ENCODE measurements at regions not wholly inside any gene's neighbourhood (a gene's known extent, or its start where the extent isn't known, plus 50 kb on each side); places are given as distances from the start of the nearest gene placed in this dataset.

- Histone ChIP-seq H3K4ac (ENCODE audit: low read depth, low read length) (no peak overlapping the region), H2BK12ac (ENCODE audit: insufficient read length, low read depth, low read length) (no peak overlapping the region), H4K8ac (replicated peaks; ENCODE audit: insufficient read length, low read depth, low read length) (no peak overlapping the region), H3K4me1 (ENCODE audit: insufficient read depth, low read length) (no peaks in the 10 kb centered on the region), H3K27me3 (ENCODE audit: insufficient read depth, low read length) (no peaks in the 10 kb centered on the region), H4K20me1 (ENCODE audit: control insufficient read depth, insufficient read depth, insufficient read length) (no peaks in the 10 kb centered on the region), H3K14ac (ENCODE audit: insufficient read depth, low read length) (no peak overlapping the region), H3K23ac (ENCODE audit: insufficient read length, low read depth, low read length) (no peak overlapping the region), H2AFZ (ENCODE audit: low read length) (no peak overlapping the region), H3K23me2 (ENCODE audit: insufficient read length, low read depth, low read length, poor library complexity, severe bottlenecking) (no peaks in the 10 kb centered on the region), H2BK120ac (ENCODE audit: low read depth, low read length, poor library complexity, severe bottlenecking) (no peak overlapping the region), H3K56ac (ENCODE audit: insufficient read length, low read depth, low read length) (no peak overlapping the region), H3K4me2 (ENCODE audit: insufficient read depth, insufficient read length, low read length) (no peak overlapping the region), H3K18ac (ENCODE audit: insufficient read length, low read depth, low read length) (no peak overlapping the region), H2BK20ac (ENCODE audit: low read depth, low read length, poor library complexity, severe bottlenecking) (no peak overlapping the region), H3K27ac (ENCODE audit: insufficient read length, low read depth, low read length) (no peak overlapping the region), H3K79me1 (ENCODE audit: insufficient read depth, low read depth, low read length, poor library complexity, severe bottlenecking) (no peaks in the 10 kb centered on the region), H3K9ac (ENCODE audit: extremely low read depth, insufficient read length, low read length) (no peak overlapping the region), H3K79me2 (ENCODE audit: insufficient read depth, low read length) (no peaks in the 10 kb centered on the region), H2BK15ac (ENCODE audit: low read depth, low read length) (no peak overlapping the region), H3K9me3 (ENCODE audit: control insufficient read depth, low read depth, low read length) (no peaks in the 10 kb centered on the region), H3T11ph (ENCODE audit: low read length) (no peak overlapping the region), H4K91ac (ENCODE audit: insufficient read length, low read depth, low read length) (no peak overlapping the region), H2BK5ac (ENCODE audit: insufficient read length, low read length) (no peak overlapping the region), H4K5ac (ENCODE audit: insufficient read length, low read depth, low read length) (no peak overlapping the region), H2AK5ac (ENCODE audit: insufficient read length, low read length) (no peak overlapping the region)
- no peak for DNase-seq
- no CpG with 5 or more reads among the region's 4 CpGs for WGBS (ENCODE audit: extremely low coverage, insufficient read length, low lambda C conversion rate)
- H3K27ac Mint-ChIP-seq = no peak overlapping the region
- H3K27me3 Mint-ChIP-seq (ENCODE audit: low read depth) = no peaks in the 10 kb centered on the region
- H3K36me3 Mint-ChIP-seq (ENCODE audit: insufficient read depth in 1 of 3, low read depth in 3 of 3) = peaks cover 0 to 4% (median 2%) of the 10 kb centered on the region in 3 experiments; a peak in 1 of 7 replicates
- H3K9me3 Mint-ChIP-seq = peaks cover 9 to 15% of the 10 kb centered on the region in 2 experiments; a peak in 4 of 5 replicates
- TF ChIP-seq, protein P1, sequence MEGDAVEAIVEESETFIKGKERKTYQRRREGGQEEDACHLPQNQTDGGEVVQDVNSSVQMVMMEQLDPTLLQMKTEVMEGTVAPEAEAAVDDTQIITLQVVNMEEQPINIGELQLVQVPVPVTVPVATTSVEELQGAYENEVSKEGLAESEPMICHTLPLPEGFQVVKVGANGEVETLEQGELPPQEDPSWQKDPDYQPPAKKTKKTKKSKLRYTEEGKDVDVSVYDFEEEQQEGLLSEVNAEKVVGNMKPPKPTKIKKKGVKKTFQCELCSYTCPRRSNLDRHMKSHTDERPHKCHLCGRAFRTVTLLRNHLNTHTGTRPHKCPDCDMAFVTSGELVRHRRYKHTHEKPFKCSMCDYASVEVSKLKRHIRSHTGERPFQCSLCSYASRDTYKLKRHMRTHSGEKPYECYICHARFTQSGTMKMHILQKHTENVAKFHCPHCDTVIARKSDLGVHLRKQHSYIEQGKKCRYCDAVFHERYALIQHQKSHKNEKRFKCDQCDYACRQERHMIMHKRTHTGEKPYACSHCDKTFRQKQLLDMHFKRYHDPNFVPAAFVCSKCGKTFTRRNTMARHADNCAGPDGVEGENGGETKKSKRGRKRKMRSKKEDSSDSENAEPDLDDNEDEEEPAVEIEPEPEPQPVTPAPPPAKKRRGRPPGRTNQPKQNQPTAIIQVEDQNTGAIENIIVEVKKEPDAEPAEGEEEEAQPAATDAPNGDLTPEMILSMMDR (conservative IDR thresholded peaks at IDR 0.05) = no peak
- no peak overlapping the region for H3K4me3 Mint-ChIP-seq
- H3K4me1 Mint-ChIP-seq = no peaks in the 10 kb centered on the region
These were observed 347.4 kb upstream of the FGF13 start for GRCh38 chrX:139058831-139059495.
